ENCODE measurements at regions not wholly inside any gene's neighbourhood (a gene's known extent, or its start where the extent isn't known, plus 50 kb on each side); places are given as distances from the start of the nearest gene placed in this dataset.

DNA sequence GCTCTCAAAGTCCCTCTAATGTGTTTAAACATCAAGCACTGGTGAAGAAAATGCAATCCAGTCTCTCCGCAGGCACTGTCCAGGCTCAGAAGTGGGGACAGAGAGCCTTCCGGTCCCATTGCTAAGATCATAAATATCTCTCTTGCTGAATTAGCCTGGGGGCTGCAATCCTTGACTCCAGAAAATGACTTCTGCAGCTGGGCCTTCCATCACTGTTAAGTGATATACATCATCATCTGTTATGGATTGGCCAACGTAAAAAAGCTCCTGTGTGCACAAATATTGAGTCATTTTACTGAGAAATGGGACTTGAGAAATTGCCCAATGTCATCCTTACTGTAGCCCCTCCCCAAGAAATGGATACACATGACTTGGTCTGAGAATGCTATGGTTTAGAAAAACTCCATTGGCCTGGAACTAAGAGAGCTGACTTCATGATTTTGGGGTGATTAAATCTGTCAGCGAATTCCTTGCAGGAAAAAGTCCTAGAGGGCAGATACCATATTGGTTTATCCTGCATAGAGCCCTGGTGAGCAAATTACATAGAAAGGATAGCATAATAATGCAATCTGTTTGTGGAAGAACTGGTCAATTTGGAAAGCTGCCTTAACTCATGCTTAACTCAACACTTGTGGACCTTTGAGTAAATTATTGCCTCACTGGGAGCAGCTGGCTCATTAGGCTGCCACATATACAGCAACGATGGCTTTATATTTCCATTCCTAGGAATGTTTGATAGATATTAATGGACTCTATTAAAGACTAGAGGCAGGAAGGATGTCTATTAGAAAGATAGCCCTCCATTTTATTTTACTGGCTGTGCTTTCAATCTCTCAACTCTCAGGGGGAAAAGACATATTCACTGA, 346.1 kb downstream of the GBA3 start:
- intact Hi-C loops (cut with DNase I) = no loop called here
- H3K36me3 ChIP-seq = no peaks in the 10 kb centered on the region
- H3K27me3 ChIP-seq = no peaks in the 10 kb centered on the region
- H3K27ac ChIP-seq = no peak overlapping the region
- TF ChIP-seq POLR2AphosphoS5 (IDR thresholded peaks at IDR 0.05) (no peak), EP300 (IDR thresholded peaks at IDR 0.05) (no peak), POLR2A (IDR thresholded peaks at IDR 0.05) (no peak)
- TF ChIP-seq, protein P1, sequence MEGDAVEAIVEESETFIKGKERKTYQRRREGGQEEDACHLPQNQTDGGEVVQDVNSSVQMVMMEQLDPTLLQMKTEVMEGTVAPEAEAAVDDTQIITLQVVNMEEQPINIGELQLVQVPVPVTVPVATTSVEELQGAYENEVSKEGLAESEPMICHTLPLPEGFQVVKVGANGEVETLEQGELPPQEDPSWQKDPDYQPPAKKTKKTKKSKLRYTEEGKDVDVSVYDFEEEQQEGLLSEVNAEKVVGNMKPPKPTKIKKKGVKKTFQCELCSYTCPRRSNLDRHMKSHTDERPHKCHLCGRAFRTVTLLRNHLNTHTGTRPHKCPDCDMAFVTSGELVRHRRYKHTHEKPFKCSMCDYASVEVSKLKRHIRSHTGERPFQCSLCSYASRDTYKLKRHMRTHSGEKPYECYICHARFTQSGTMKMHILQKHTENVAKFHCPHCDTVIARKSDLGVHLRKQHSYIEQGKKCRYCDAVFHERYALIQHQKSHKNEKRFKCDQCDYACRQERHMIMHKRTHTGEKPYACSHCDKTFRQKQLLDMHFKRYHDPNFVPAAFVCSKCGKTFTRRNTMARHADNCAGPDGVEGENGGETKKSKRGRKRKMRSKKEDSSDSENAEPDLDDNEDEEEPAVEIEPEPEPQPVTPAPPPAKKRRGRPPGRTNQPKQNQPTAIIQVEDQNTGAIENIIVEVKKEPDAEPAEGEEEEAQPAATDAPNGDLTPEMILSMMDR (IDR thresholded peaks at IDR 0.05) = no peak
- H3K4me1 ChIP-seq = no peaks in the 10 kb centered on the region
- H3K9me3 ChIP-seq = no peaks in the 10 kb centered on the region
- WGBS, 2 donors = 71 to 76% methylated on average over 5 of the region's 5 CpGs
- no peak for DNase-seq
- H3K4me3 ChIP-seq = no peak overlapping the region

DNA sequence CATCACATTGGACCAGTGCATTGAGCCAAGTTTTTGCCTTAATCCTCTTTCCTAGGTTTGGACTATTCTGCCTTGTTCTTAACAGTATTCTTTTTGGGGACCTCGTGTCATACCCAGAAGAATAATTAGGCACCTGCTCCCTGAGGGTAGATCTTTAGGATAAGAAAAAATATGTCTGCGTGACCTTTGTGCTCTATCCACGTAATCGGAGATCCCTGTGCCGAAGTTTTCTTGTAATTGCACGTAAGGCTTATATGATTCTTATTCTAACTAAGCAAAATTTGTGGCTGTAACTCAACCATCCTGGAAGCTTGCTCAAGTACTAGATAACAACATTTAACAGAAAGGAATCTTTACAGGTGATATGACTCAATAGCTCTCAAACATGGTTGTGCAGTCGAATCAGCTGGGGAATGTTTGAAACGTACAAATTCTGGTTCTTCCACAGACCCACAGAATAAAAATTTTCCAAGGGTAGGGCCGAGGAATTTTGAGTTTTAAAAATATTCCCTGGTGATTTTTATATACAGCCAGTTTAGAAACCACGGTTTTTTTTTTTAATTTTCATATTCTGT, 344.3 kb downstream of the GBA3 start:
- no peak for DNase-seq
- H3K9me3 ChIP-seq = no peaks in the 10 kb centered on the region
- H3K4me1 ChIP-seq = no peaks in the 10 kb centered on the region
- no peaks in the 10 kb centered on the region for H3K27me3 ChIP-seq
- no peaks in the 10 kb centered on the region for H3K36me3 ChIP-seq
- no peak overlapping the region for H3K27ac ChIP-seq
- intact Hi-C loops (cut with DNase I) = no loop called here
- WGBS, 2 donors = 90% methylated on average over 10 of the region's 10 CpGs
- H3K4me3 ChIP-seq = no peak overlapping the region
- TF ChIP-seq POLR2A (IDR thresholded peaks at IDR 0.05) (no peak), POLR2AphosphoS5 (IDR thresholded peaks at IDR 0.05) (no peak), EP300 (IDR thresholded peaks at IDR 0.05) (no peak)
- TF ChIP-seq, protein P1 (IDR thresholded peaks at IDR 0.05) = no peak

DNA sequence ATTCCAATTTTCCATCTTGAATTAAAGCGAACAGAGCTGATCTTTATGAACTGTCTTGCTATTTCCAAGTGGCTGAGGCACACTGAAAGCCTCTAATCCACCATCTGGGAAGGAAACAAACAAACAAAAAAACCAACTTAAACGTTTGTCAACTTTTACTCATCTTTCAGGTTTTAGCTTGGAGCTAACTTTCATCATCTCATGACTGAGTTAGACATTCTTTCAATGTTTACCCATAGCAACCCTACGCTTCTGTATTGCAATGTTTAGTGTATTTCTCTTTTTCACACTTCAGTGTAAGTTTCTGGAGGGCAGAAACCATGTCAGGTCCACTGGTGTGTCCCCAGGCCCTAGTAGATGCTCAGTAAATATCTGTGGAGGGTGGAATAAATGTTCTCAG, 343.8 kb downstream of the GBA3 start:
- no peak overlapping the region for H3K27ac ChIP-seq
- no peaks in the 10 kb centered on the region for H3K27me3 ChIP-seq
- DNase-seq = no peak
- no peaks in the 10 kb centered on the region for H3K36me3 ChIP-seq
- no peaks in the 10 kb centered on the region for H3K9me3 ChIP-seq
- intact Hi-C loops (cut with DNase I) = no loop called here
- 77 to 78% methylated on average over 3 of the region's 3 CpGs for WGBS, 2 donors
- no peak overlapping the region for H3K4me3 ChIP-seq
- H3K4me1 ChIP-seq = no peaks in the 10 kb centered on the region
- TF ChIP-seq POLR2AphosphoS5 (IDR thresholded peaks at IDR 0.05) (no peak), EP300 (IDR thresholded peaks at IDR 0.05) (no peak), POLR2A (IDR thresholded peaks at IDR 0.05) (no peak)
- TF ChIP-seq, protein P1 (IDR thresholded peaks at IDR 0.05) = no peak

DNA sequence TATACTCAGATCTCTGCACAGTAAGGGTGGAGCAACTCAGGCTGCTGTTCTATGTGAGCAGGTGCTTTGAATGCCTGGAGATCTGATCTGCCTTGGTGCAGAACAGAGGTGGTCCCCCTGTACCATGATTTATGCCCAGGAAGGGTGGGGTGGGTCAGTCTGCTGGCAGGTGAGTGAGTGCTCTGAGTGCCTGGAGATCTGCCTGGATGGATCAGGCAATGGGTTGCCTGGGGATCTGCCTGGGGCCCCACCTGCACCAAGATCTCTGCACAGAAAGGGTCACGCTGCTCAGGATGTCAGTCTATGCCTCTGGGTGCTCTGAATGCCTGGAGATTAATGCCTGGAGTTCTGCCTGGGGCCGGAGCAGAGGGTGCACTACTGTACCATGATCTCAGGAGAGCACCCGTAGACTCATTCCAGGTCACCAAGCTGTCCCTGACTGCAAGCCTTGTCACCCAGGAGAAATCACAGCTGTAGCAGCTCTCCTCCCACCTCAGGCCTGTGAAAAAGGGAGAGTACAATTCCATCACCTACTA, 342.9 kb downstream of the GBA3 start:
- Histone ChIP-seq H3K36me3 (no peaks in the 10 kb centered on the region), H3K27ac (no peak overlapping the region), H3K9me3 (no peaks in the 10 kb centered on the region), H3K4me3 (no peak overlapping the region), H3K4me1 (no peaks in the 10 kb centered on the region), H3K27me3 (no peaks in the 10 kb centered on the region)
- WGBS, 2 donors = 82 to 89% methylated on average over 3 of the region's 3 CpGs
- intact Hi-C loops (cut with DNase I) = no loop called here
- no peak for TF ChIP-seq EP300 (IDR thresholded peaks at IDR 0.05)
- no peak for TF ChIP-seq POLR2A (IDR thresholded peaks at IDR 0.05)
- TF ChIP-seq POLR2AphosphoS5 (IDR thresholded peaks at IDR 0.05) = no peak
- TF ChIP-seq, protein P1 (IDR thresholded peaks at IDR 0.05) = no peak
- no peak for DNase-seq
